Kidney epithelial cell (primary cell): ENCODE measurements at regions not wholly inside any gene's neighbourhood (a gene's known extent, or its start where the extent isn't known, plus 50 kb on each side); places are given as distances from the start of the nearest gene placed in this dataset.
A peak's percentile ranks its signal among the peaks of the same experiment; 100 is the strongest.

Source experiments
- DNase-seq: peaks from one replicate; pipeline ENCODE4 v3.0.0-alpha.2; 2010; ENCODE audit warnings: low read depth
- H3K27me3 ChIP-seq: 2 replicates; pipeline ENCODE4 v1.6.0; 2011; ENCODE audit warnings: low read length; ENCODE audit not compliant: control insufficient read depth, insufficient read depth
- H3K36me3 ChIP-seq: 2 replicates; pipeline ENCODE4 v1.5.1; 2011; ENCODE audit warnings: low read length; ENCODE audit not compliant: control insufficient read depth, insufficient read depth
- H3K4me3 ChIP-seq: 2 replicates; pipeline ENCODE4 v1.5.1; 2011; ENCODE audit warnings: low read depth, mild to moderate bottlenecking, control low read depth, low read length
- TF ChIP-seq, protein P1 (sequence below): IDR thresholded peaks from 2 replicates; pipeline ENCODE4 v1.5.1; 2011; ENCODE audit warnings: mild to moderate bottlenecking, moderate library complexity, low read length, control low read depth, inconsistent platforms; ENCODE audit not compliant: insufficient read depth, poor library complexity, severe bottlenecking

- no peak overlapping the region for H3K4me3 ChIP-seq
Observed at GRCh38 chr9:134545543-134546245, 95.9 kb upstream of the COL5A1 start.

DNA sequence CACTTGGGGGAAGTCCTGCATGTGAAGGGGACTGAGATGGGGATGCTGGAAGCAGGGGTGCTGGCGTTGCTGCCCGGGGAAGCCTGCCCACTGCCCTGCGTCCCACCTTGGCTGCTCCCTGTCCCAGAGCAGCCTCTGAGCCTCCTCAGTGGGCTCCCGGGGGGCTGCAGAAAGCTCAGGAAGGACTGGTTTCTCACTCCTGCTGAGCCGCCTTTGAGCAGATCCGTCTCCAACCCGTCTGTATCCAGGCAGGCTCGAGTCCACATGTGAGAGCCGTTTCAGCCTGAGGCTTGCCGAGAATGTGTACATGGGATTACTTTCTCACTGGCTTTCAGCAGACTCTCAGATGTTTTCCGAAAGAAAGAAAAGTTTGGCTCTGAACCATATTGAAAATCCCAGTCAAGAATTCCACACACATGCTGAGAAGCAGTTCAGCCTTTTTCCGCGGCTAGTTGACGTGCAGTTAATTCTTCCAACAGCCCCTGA is 95.3 kb upstream of the COL5A1 start:
- no peaks in the 10 kb centered on the region for H3K36me3 ChIP-seq
- no peaks in the 10 kb centered on the region for H3K27me3 ChIP-seq
- no peak overlapping the region for H3K4me3 ChIP-seq
- TF ChIP-seq, protein P1, sequence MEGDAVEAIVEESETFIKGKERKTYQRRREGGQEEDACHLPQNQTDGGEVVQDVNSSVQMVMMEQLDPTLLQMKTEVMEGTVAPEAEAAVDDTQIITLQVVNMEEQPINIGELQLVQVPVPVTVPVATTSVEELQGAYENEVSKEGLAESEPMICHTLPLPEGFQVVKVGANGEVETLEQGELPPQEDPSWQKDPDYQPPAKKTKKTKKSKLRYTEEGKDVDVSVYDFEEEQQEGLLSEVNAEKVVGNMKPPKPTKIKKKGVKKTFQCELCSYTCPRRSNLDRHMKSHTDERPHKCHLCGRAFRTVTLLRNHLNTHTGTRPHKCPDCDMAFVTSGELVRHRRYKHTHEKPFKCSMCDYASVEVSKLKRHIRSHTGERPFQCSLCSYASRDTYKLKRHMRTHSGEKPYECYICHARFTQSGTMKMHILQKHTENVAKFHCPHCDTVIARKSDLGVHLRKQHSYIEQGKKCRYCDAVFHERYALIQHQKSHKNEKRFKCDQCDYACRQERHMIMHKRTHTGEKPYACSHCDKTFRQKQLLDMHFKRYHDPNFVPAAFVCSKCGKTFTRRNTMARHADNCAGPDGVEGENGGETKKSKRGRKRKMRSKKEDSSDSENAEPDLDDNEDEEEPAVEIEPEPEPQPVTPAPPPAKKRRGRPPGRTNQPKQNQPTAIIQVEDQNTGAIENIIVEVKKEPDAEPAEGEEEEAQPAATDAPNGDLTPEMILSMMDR: no peak
- DNase-seq: no peak

More at GRCh38 chr9:134545543-134546245, 95.9 kb upstream of the COL5A1 start:
- no peaks in the 10 kb centered on the region for H3K27me3 ChIP-seq
- no peak for DNase-seq
- H3K36me3 ChIP-seq: no peaks in the 10 kb centered on the region
- TF ChIP-seq, protein P1: no peak

DNA sequence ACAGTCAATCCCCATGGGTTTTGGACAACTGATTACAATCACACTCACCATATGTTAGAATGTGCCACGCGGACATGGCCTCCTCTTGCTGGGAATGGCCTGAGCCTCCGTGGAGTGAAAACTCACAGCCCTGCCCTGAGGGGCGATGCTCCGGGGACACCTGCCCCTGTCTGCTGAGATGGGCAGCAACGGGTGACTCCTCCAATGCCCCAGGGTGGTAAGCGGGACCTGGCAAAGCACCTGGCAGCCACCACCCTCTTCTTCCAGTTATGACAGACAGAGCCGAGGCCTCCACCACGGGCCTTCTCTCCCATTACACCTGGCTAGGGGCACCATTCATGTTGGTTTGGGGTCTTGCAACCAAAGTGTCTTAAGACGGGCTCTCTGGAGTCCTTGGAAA is 94.9 kb upstream of the COL5A1 start:
- no peaks in the 10 kb centered on the region for H3K36me3 ChIP-seq
- H3K4me3 ChIP-seq: no peak overlapping the region
- H3K27me3 ChIP-seq: no peaks in the 10 kb centered on the region
- TF ChIP-seq, protein P1: no peak
- no peak for DNase-seq

GRCh38 chr9:134547161-134548100 is 94.2 kb upstream of the COL5A1 start:
- no peaks in the 10 kb centered on the region for H3K36me3 ChIP-seq
- TF ChIP-seq, protein P1: no peak
- no peaks in the 10 kb centered on the region for H3K27me3 ChIP-seq
- peak; percentile 23 for DNase-seq
- H3K4me3 ChIP-seq: no peak overlapping the region

DNA sequence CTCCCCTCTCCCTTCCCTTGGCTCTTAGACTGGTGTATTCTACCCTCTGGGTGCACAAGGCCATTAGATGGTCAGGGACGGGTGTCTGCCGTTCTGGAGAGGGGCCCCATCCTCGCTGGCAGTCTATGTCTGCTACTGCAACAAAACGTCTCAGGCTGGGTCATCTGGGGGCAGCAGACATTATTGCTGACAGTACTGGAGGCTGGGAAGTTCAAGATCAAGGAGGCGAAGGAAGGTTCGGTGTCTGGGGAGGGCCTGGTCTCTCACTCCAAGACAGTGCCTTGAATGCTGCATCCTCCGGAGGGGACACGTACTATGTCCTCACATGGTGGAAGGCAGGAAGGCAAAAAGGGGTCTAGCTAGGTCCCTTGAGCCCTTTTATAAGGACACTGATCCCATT is 93.4 kb upstream of the COL5A1 start:
- no peaks in the 10 kb centered on the region for H3K27me3 ChIP-seq
- H3K36me3 ChIP-seq: no peaks in the 10 kb centered on the region
- no peak overlapping the region for H3K4me3 ChIP-seq
- DNase-seq: no peak
- TF ChIP-seq, protein P1: no peak
